GM23338 (cell line): ENCODE measurements at regions not wholly inside any gene's neighbourhood (a gene's known extent, or its start where the extent isn't known, plus 50 kb on each side); places are given as distances from the start of the nearest gene placed in this dataset.

Source experiments
- ATAC-seq: fragments of 200-7000 bp; cut with Tn5 transposase; 3 replicates; pipeline ENCODE4 v1.9.1; 2020
- DNase-seq: peaks from one replicate; pipeline ENCODE4 v3.0.0-alpha.2; 2015; ENCODE audit warnings: low spot score
- H2AFZ ChIP-seq: fragments of 200-600 bp; sonication (generic); 2 replicates; pipeline ENCODE4 v1.8.0; 2016; ENCODE audit warnings: antibody characterized with exemption, mild to moderate bottlenecking, moderate library complexity
- H3F3A ChIP-seq: fragments of 200-600 bp; sonication (generic); replicated peaks from 2 replicates; pipeline ENCODE4 v1.8.0; 2017; ENCODE audit warnings: antibody characterized with exemption, mixed run types, low read depth
- H3K27ac ChIP-seq: fragments of 200-600 bp; sonication (generic); 2 replicates; pipeline ENCODE4 v1.6.1; 2016; ENCODE audit warnings: low read depth
- H3K27me3 ChIP-seq: fragments of 200-600 bp; sonication (generic); 2 replicates; pipeline ENCODE4 v1.8.0; 2016; ENCODE audit warnings: mild to moderate bottlenecking, mixed run types, moderate library complexity; ENCODE audit not compliant: insufficient read depth
- H3K36me3 ChIP-seq: fragments of 200-600 bp; sonication (generic); 2 replicates; pipeline ENCODE4 v1.8.0; 2016; ENCODE audit warnings: mild to moderate bottlenecking; ENCODE audit not compliant: insufficient read depth
- H3K4me1 ChIP-seq: fragments of 200-600 bp; sonication (generic); 2 replicates; pipeline ENCODE4 v1.8.0; 2016; ENCODE audit warnings: mild to moderate bottlenecking, moderate library complexity; ENCODE audit not compliant: insufficient read depth
- H3K4me2 ChIP-seq: fragments of 200-600 bp; sonication (generic); 2 replicates; pipeline ENCODE4 v1.7.1; 2017; ENCODE audit warnings: mixed run types
- H3K4me3 ChIP-seq: fragments of 200-600 bp; sonication (generic); 2 replicates; pipeline ENCODE4 v1.6.1; 2016; ENCODE audit warnings: mixed run types
- H3K79me2 ChIP-seq: fragments of 200-600 bp; sonication (generic); replicated peaks from 2 replicates; pipeline ENCODE4 v1.8.0; 2017; ENCODE audit warnings: mild to moderate bottlenecking; ENCODE audit not compliant: insufficient read depth
- H3K9me2 ChIP-seq: fragments of 200-600 bp; sonication (generic); 2 replicates; pipeline ENCODE4 v1.8.0; 2017; ENCODE audit not compliant: insufficient read depth
- H4K20me1 ChIP-seq: fragments of 200-600 bp; sonication (generic); replicated peaks from 2 replicates; pipeline ENCODE4 v1.8.0; 2017; ENCODE audit warnings: mild to moderate bottlenecking; ENCODE audit not compliant: insufficient read depth
- H3K27ac Mint-ChIP-seq: 2 replicates; pipeline ENCODE4 v1.8.0; 2020; ENCODE audit warnings: inconsistent platforms, mild to moderate bottlenecking, moderate library complexity, mixed read lengths
- H3K27me3 Mint-ChIP-seq: 3 replicates; pipeline ENCODE4 v1.8.0; 2022; ENCODE audit warnings: low read depth, mild to moderate bottlenecking, moderate library complexity, mixed read lengths, inconsistent platforms; ENCODE audit not compliant: insufficient read depth, poor library complexity
- H3K36me3 Mint-ChIP-seq: 3 replicates; pipeline ENCODE4 v1.8.0; 2021; ENCODE audit warnings: low read depth, mild to moderate bottlenecking, inconsistent platforms, moderate library complexity, mixed read lengths
- H3K4me1 Mint-ChIP-seq: 3 replicates; pipeline ENCODE4 v1.8.0; 2020; ENCODE audit warnings: mild to moderate bottlenecking, inconsistent platforms, mixed read lengths
- H3K4me3 Mint-ChIP-seq: 3 replicates; pipeline ENCODE4 v1.8.0; 2021; ENCODE audit warnings: moderate library complexity, mild to moderate bottlenecking, inconsistent platforms, mixed read lengths
- H3K9me3 Mint-ChIP-seq: 3 replicates; pipeline ENCODE4 v1.8.0; 2020; ENCODE audit warnings: moderate library complexity, mild to moderate bottlenecking, inconsistent platforms, mixed read lengths
- EZH2 ChIP-seq: fragments of 200-600 bp; sonication (generic); IDR thresholded peaks from one replicate; pipeline ENCODE4 v1.8.0; 2017; ENCODE audit warnings: antibody characterized with exemption, mild to moderate bottlenecking, low read depth; ENCODE audit not compliant: unreplicated experiment
- EZH2phosphoT487 ChIP-seq: fragments of 200-600 bp; sonication (generic); IDR thresholded peaks from one replicate; pipeline ENCODE4 v1.8.1; 2018; ENCODE audit warnings: antibody characterized with exemption; ENCODE audit not compliant: unreplicated experiment
- NANOG ChIP-seq: IDR thresholded peaks from 2 replicates; pipeline ENCODE4 v1.6.1; 2016; ENCODE audit warnings: antibody characterized with exemption, borderline replicate concordance
- STAT1 ChIP-seq: IDR thresholded peaks from one replicate; pipeline ENCODE4 v1.6.1; 2016; ENCODE audit warnings: antibody characterized with exemption; ENCODE audit not compliant: unreplicated experiment
- ZNF331 ChIP-seq: fragments of 250-450 bp; sonication (Bioruptor Pico); IDR thresholded peaks from 2 replicates; pipeline ENCODE4 v1.5.0; 2020; ENCODE audit warnings: low read depth, mild to moderate bottlenecking, moderate library complexity
- TF ChIP-seq, protein P1 (sequence below): IDR thresholded peaks from one replicate; pipeline ENCODE4 v1.6.1; 2018; ENCODE audit warnings: antibody characterized with exemption; ENCODE audit not compliant: unreplicated experiment
- TF ChIP-seq, protein P2 (sequence below): fragments of 250-450 bp; sonication (Bioruptor Pico); IDR thresholded peaks from 2 replicates; pipeline ENCODE4 v1.5.0; 2020; ENCODE audit warnings: mild to moderate bottlenecking, moderate library complexity
- TF ChIP-seq, protein P3 (sequence below): IDR thresholded peaks from 2 replicates; pipeline ENCODE4 v1.6.1; 2016; ENCODE audit warnings: antibody characterized with exemption

DNA sequence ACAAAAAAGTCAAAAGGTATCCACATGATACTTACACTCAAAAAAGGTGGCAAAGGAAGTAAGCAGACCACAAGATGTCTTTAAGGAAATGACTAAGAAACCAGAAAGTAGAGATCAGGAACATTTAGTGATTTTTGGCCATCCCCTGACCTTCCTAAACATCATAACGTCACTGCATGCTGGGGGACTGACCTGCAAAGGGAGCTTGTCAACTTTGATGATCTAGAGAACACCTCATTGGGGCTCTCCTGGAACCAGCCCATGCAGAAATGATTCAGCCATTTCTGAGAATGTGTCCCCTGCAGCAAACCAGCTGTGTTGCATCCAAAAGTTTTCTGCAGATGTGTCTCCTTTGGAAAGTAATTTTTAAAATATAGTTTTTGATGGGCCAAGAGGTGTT lies 152.2 kb upstream of the RASSF8 start:
- no peaks in the 10 kb centered on the region for H3K79me2 ChIP-seq
- no peaks in the 10 kb centered on the region for H3F3A ChIP-seq
- no peaks in the 10 kb centered on the region for H3K27me3 ChIP-seq
- H3K4me1 ChIP-seq = peaks cover 7% of the 10 kb centered on the region; the same call in 1 of the 2 replicates
- no peak overlapping the region for H3K27ac ChIP-seq
- no peaks in the 10 kb centered on the region for H3K27me3 Mint-ChIP-seq
- peaks cover 12% of the 10 kb centered on the region; the same call in 2 of the 3 replicates for H3K4me1 Mint-ChIP-seq
- DNase-seq (no peak), ATAC-seq (no peak)
- H3K27ac Mint-ChIP-seq = no peak overlapping the region
- no peaks in the 10 kb centered on the region; the same call in 2 of the 3 replicates for H3K9me3 Mint-ChIP-seq
- H3K4me2 ChIP-seq = no peak overlapping the region
- no peak overlapping the region for H2AFZ ChIP-seq
- no peaks in the 10 kb centered on the region for H4K20me1 ChIP-seq
- H3K4me3 ChIP-seq = no peak overlapping the region
- no peaks in the 10 kb centered on the region for H3K36me3 ChIP-seq
- no peaks in the 10 kb centered on the region for H3K36me3 Mint-ChIP-seq
- TF ChIP-seq NANOG (no peak), ZNF331 (CRISPR knock-in tag) (no peak), EZH2phosphoT487 (no peak), EZH2 (no peak), STAT1 (no peak)
- TF ChIP-seq, protein P1, sequence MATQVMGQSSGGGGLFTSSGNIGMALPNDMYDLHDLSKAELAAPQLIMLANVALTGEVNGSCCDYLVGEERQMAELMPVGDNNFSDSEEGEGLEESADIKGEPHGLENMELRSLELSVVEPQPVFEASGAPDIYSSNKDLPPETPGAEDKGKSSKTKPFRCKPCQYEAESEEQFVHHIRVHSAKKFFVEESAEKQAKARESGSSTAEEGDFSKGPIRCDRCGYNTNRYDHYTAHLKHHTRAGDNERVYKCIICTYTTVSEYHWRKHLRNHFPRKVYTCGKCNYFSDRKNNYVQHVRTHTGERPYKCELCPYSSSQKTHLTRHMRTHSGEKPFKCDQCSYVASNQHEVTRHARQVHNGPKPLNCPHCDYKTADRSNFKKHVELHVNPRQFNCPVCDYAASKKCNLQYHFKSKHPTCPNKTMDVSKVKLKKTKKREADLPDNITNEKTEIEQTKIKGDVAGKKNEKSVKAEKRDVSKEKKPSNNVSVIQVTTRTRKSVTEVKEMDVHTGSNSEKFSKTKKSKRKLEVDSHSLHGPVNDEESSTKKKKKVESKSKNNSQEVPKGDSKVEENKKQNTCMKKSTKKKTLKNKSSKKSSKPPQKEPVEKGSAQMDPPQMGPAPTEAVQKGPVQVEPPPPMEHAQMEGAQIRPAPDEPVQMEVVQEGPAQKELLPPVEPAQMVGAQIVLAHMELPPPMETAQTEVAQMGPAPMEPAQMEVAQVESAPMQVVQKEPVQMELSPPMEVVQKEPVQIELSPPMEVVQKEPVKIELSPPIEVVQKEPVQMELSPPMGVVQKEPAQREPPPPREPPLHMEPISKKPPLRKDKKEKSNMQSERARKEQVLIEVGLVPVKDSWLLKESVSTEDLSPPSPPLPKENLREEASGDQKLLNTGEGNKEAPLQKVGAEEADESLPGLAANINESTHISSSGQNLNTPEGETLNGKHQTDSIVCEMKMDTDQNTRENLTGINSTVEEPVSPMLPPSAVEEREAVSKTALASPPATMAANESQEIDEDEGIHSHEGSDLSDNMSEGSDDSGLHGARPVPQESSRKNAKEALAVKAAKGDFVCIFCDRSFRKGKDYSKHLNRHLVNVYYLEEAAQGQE = no peak
- TF ChIP-seq, protein P2, sequence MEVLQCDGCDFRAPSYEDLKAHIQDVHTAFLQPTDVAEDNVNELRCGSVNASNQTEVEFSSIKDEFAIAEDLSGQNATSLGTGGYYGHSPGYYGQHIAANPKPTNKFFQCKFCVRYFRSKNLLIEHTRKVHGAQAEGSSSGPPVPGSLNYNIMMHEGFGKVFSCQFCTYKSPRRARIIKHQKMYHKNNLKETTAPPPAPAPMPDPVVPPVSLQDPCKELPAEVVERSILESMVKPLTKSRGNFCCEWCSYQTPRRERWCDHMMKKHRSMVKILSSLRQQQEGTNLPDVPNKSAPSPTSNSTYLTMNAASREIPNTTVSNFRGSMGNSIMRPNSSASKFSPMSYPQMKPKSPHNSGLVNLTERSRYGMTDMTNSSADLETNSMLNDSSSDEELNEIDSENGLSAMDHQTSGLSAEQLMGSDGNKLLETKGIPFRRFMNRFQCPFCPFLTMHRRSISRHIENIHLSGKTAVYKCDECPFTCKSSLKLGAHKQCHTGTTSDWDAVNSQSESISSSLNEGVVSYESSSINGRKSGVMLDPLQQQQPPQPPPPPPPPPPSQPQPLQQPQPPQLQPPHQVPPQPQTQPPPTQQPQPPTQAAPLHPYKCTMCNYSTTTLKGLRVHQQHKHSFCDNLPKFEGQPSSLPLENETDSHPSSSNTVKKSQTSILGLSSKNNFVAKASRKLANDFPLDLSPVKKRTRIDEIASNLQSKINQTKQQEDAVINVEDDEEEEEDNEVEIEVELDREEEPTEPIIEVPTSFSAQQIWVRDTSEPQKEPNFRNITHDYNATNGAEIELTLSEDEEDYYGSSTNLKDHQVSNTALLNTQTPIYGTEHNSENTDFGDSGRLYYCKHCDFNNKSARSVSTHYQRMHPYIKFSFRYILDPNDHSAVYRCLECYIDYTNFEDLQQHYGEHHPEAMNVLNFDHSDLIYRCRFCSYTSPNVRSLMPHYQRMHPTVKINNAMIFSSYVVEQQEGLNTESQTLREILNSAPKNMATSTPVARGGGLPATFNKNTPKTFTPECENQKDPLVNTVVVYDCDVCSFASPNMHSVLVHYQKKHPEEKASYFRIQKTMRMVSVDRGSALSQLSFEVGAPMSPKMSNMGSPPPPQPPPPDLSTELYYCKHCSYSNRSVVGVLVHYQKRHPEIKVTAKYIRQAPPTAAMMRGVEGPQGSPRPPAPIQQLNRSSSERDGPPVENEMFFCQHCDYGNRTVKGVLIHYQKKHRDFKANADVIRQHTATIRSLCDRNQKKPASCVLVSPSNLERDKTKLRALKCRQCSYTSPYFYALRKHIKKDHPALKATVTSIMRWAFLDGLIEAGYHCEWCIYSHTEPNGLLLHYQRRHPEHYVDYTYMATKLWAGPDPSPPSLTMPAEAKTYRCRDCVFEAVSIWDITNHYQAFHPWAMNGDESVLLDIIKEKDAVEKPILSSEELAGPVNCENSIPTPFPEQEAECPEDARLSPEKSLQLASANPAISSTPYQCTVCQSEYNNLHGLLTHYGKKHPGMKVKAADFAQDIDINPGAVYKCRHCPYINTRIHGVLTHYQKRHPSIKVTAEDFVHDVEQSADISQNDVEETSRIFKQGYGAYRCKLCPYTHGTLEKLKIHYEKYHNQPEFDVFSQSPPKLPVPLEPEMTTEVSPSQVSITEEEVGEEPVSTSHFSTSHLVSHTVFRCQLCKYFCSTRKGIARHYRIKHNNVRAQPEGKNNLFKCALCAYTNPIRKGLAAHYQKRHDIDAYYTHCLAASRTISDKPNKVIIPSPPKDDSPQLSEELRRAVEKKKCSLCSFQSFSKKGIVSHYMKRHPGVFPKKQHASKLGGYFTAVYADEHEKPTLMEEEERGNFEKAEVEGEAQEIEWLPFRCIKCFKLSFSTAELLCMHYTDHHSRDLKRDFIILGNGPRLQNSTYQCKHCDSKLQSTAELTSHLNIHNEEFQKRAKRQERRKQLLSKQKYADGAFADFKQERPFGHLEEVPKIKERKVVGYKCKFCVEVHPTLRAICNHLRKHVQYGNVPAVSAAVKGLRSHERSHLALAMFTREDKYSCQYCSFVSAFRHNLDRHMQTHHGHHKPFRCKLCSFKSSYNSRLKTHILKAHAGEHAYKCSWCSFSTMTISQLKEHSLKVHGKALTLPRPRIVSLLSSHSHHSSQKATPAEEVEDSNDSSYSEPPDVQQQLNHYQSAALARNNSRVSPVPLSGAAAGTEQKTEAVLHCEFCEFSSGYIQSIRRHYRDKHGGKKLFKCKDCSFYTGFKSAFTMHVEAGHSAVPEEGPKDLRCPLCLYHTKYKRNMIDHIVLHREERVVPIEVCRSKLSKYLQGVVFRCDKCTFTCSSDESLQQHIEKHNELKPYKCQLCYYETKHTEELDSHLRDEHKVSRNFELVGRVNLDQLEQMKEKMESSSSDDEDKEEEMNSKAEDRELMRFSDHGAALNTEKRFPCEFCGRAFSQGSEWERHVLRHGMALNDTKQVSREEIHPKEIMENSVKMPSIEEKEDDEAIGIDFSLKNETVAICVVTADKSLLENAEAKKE (CRISPR knock-in tag) = no peak
- TF ChIP-seq, protein P3, sequence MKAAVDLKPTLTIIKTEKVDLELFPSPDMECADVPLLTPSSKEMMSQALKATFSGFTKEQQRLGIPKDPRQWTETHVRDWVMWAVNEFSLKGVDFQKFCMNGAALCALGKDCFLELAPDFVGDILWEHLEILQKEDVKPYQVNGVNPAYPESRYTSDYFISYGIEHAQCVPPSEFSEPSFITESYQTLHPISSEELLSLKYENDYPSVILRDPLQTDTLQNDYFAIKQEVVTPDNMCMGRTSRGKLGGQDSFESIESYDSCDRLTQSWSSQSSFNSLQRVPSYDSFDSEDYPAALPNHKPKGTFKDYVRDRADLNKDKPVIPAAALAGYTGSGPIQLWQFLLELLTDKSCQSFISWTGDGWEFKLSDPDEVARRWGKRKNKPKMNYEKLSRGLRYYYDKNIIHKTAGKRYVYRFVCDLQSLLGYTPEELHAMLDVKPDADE = no peak
- 0 out of 2 replicates have a peak, but pooled peaks cover 7% of the 10 kb centered on the region for H3K9me2 ChIP-seq
- H3K4me3 Mint-ChIP-seq = no peak overlapping the region
